H1 (cell line): ENCODE measurements at regions not wholly inside any gene's neighbourhood (a gene's known extent, or its start where the extent isn't known, plus 50 kb on each side); places are given as distances from the start of the nearest gene placed in this dataset.

Experiments used
- CTCF ChIA-PET: fragments of 300-600 bp; sonication (Branson Sonifier 250); formaldehyde crosslinking; loops from one replicate; lab custom pipeline; 2021; ENCODE audit not compliant: partially characterized antibody; lab: Charles Lee
- POLR2A ChIA-PET: fragments of 300-600 bp; sonication (Branson Sonifier 250); formaldehyde crosslinking; loops from one replicate; lab custom pipeline; 2021; ENCODE audit warnings: inconsistent platforms; ENCODE audit not compliant: partially characterized antibody; lab: Charles Lee
- DNase-seq, 2 experiments: peaks; one replicate each; pipeline versions ENCODE4 v3.0.0 to v3.0.0-alpha.2; 2010 to 2022; ENCODE audit warnings: low spot score in 2 of 2, low read depth in 1 of 2, mixed read lengths in 1 of 2
- FAIRE-seq: peaks from 2 replicates; lab custom pipeline; 2011; peaks lifted over from hg19 to GRCh38; lab: Jason Lieb, UNC
- H2AFZ ChIP-seq: 2 replicates; pipeline ENCODE4 v1.8.1; 2012; ENCODE audit warnings: low read length, inconsistent platforms
- H2AK5ac ChIP-seq: 2 replicates; pipeline ENCODE4 v1.6.1; 2013; ENCODE audit warnings: low read depth, low read length
- H2BK120ac ChIP-seq: replicated peaks from 2 replicates; pipeline ENCODE3; 2013; ENCODE audit warnings: low read depth, low read length, inconsistent platforms
- H2BK12ac ChIP-seq: 2 replicates; pipeline ENCODE4 v1.6.1; 2013; ENCODE audit warnings: low read depth, low read length
- H2BK15ac ChIP-seq: 2 replicates; pipeline ENCODE4 v1.6.1; 2013; ENCODE audit warnings: low read length
- H2BK20ac ChIP-seq: 2 replicates; pipeline ENCODE4 v1.6.1; 2013; ENCODE audit warnings: low read length
- H2BK5ac ChIP-seq: 2 replicates; pipeline ENCODE4 v1.6.1; 2013; ENCODE audit warnings: low read depth, low read length
- H3K14ac ChIP-seq: 2 replicates; pipeline ENCODE4 v1.6.1; 2013; ENCODE audit warnings: inconsistent platforms; ENCODE audit not compliant: insufficient read length
- H3K18ac ChIP-seq: 2 replicates; pipeline ENCODE4 v1.6.1; 2013; ENCODE audit warnings: low read length; ENCODE audit errors: extremely low read depth
- H3K23ac ChIP-seq: 2 replicates; pipeline ENCODE4 v1.6.1; 2013; ENCODE audit warnings: inconsistent platforms; ENCODE audit not compliant: insufficient read length
- H3K23me2 ChIP-seq: 2 replicates; pipeline ENCODE4 v1.6.1; 2013; ENCODE audit warnings: low read depth, low read length
- H3K27ac ChIP-seq: 2 replicates; pipeline ENCODE4 v1.6.1; 2011; ENCODE audit warnings: low read depth, low read length, inconsistent platforms
- H3K27me3 ChIP-seq, 4 experiments: replicated peaks in 1 of 4; 1 replicate in 1 of 4; 2 replicates in 3 of 4; pipeline versions ENCODE4 v1.6.1 to v1.8.1; 2011 to 2013; ENCODE audit warnings: low read length in 3 of 4, mild to moderate bottlenecking in 3 of 4, inconsistent platforms in 2 of 4, mixed read lengths in 2 of 4, moderate library complexity in 1 of 4; ENCODE audit not compliant: control insufficient read depth in 3 of 4, insufficient read depth in 3 of 4; ENCODE audit errors: extremely low read depth in 1 of 4
- H3K36me3 ChIP-seq, 4 experiments: 2 replicates each; pipeline versions ENCODE4 v1.6.1 to v1.8.1; 2011 to 2013; ENCODE audit warnings: mild to moderate bottlenecking in 4 of 4, low read length in 3 of 4, moderate library complexity in 2 of 4, control low read depth in 1 of 4, inconsistent platforms in 1 of 4; ENCODE audit not compliant: insufficient read depth in 4 of 4, control insufficient read depth in 2 of 4
- H3K4ac ChIP-seq: replicated peaks from 2 replicates; pipeline ENCODE3; 2013; ENCODE audit warnings: low read length, low read depth, mixed read lengths, inconsistent platforms; ENCODE audit not compliant: insufficient read length
- H3K4me1 ChIP-seq, 4 experiments: replicated peaks in 1 of 4; 1 replicate in 1 of 4; 2 replicates in 3 of 4; pipeline versions ENCODE4 v1.6.1 to v1.8.1; 2011 to 2013; ENCODE audit warnings: low read length in 3 of 4, inconsistent platforms in 2 of 4, mixed read lengths in 1 of 4; ENCODE audit not compliant: insufficient read depth in 4 of 4, control insufficient read depth in 3 of 4
- H3K4me2 ChIP-seq, 2 experiments: 2 replicates each; pipeline versions ENCODE4 v1.6.1 to v1.8.1; 2011 to 2013; ENCODE audit warnings: low read depth in 2 of 2, low read length in 2 of 2, control low read depth in 1 of 2, inconsistent platforms in 1 of 2, mild to moderate bottlenecking in 1 of 2; ENCODE audit not compliant: insufficient read depth in 1 of 2
- H3K4me3 ChIP-seq, 4 experiments: fragments of 200-600, 300-600 bp in 1 of 4; sonication (generic), shearing (Covaris generic), sonication (Bioruptor Twin) in 1 of 4; 2 replicates each; pipeline versions ENCODE4 v1.5.1 to v1.8.1; 2011 to 2016; ENCODE audit warnings: low read length in 4 of 4, low read depth in 3 of 4, control low read depth in 2 of 4, inconsistent platforms in 2 of 4, mild to moderate bottlenecking in 2 of 4, mixed read lengths in 1 of 4, moderate library complexity in 1 of 4; ENCODE audit not compliant: insufficient read depth in 2 of 4; ENCODE audit errors: extremely low read depth in 1 of 4
- H3K56ac ChIP-seq: replicated peaks from 2 replicates; pipeline ENCODE3; 2013; ENCODE audit warnings: low read depth, mild to moderate bottlenecking, mixed read lengths, low read length, inconsistent platforms; ENCODE audit not compliant: insufficient read length
- H3K79me1 ChIP-seq: 2 replicates; pipeline ENCODE4 v1.6.1; 2013; ENCODE audit warnings: low read depth, low read length, control low read depth
- H3K79me2 ChIP-seq, 2 experiments: 2 replicates each; pipeline versions ENCODE4 v1.6.1 to v1.8.1; 2012 to 2013; ENCODE audit warnings: low read length in 2 of 2, mild to moderate bottlenecking in 2 of 2, inconsistent platforms in 1 of 2; ENCODE audit not compliant: insufficient read depth in 2 of 2, control insufficient read depth in 1 of 2
- H3K9ac ChIP-seq, 4 experiments: replicated peaks in 1 of 4; 1 replicate in 1 of 4; 2 replicates in 3 of 4; pipeline versions ENCODE4 v1.6.1 to v1.8.1; 2011 to 2013; ENCODE audit warnings: low read depth in 3 of 4, low read length in 3 of 4, control low read depth in 2 of 4, mild to moderate bottlenecking in 2 of 4, moderate library complexity in 2 of 4, inconsistent platforms in 1 of 4; ENCODE audit errors: extremely low read depth in 1 of 4
- H3K9me3 ChIP-seq, 2 experiments: 2 replicates each; pipeline versions ENCODE4 v1.6.1 to v1.8.1; 2012 to 2013; ENCODE audit warnings: mild to moderate bottlenecking in 2 of 2, moderate library complexity in 2 of 2, control low read depth in 1 of 2, inconsistent platforms in 1 of 2, low read depth in 1 of 2, low read length in 1 of 2, mixed read lengths in 1 of 2; ENCODE audit not compliant: insufficient read depth in 2 of 2
- H4K20me1 ChIP-seq, 2 experiments: replicated peaks in 1 of 2; 2 replicates each; pipeline versions ENCODE3 to v1.8.1; 2011 to 2013; ENCODE audit warnings: inconsistent platforms in 2 of 2, low read length in 2 of 2, mild to moderate bottlenecking in 1 of 2; ENCODE audit not compliant: insufficient read depth in 2 of 2, control insufficient read depth in 1 of 2
- H4K5ac ChIP-seq: 2 replicates; pipeline ENCODE4 v1.6.1; 2013; ENCODE audit warnings: low read length, low read depth, mixed read lengths, inconsistent platforms; ENCODE audit not compliant: insufficient read length
- H4K8ac ChIP-seq: 2 replicates; pipeline ENCODE4 v1.8.0; 2013; ENCODE audit warnings: mild to moderate bottlenecking, moderate library complexity, low read length, inconsistent platforms; ENCODE audit not compliant: insufficient read depth; ENCODE audit errors: extremely low read depth
- H4K91ac ChIP-seq: replicated peaks from 2 replicates; pipeline ENCODE3; 2013; ENCODE audit warnings: low read length, mixed read lengths, inconsistent platforms; ENCODE audit not compliant: insufficient read length
- CBX5 ChIP-seq: fragments of 300-800, 300-1000 bp; sonication (generic); IDR thresholded peaks from 2 replicates; pipeline ENCODE4 v1.7.1; 2016; ENCODE audit warnings: antibody characterized with exemption, low read length, low read depth
- CEBPB ChIP-seq: IDR thresholded peaks from 2 replicates; pipeline ENCODE4 v1.6.1; 2012; ENCODE audit warnings: low read depth, low read length
- POLR2AphosphoS5 ChIP-seq: IDR thresholded peaks from 2 replicates; pipeline ENCODE4 v1.6.1; 2011; ENCODE audit warnings: low read depth, low read length
- SAP30 ChIP-seq: fragments of 300-600 bp; sonication (generic); IDR thresholded peaks from 2 replicates; pipeline ENCODE4 v1.7.1; 2012; ENCODE audit warnings: low read length, moderate library complexity, mild to moderate bottlenecking, inconsistent platforms; ENCODE audit not compliant: insufficient read depth, insufficient replicate concordance
- SIN3A ChIP-seq, 2 experiments: IDR thresholded peaks in 1 of 2; conservative IDR thresholded peaks in 1 of 2; 2 replicates each; pipeline ENCODE4 v1.6.1; 2011 to 2012; ENCODE audit warnings: low read length in 2 of 2, improper control_type of control experiment in 1 of 2, low read depth in 1 of 2, mild to moderate bottlenecking in 1 of 2
- TCF12 ChIP-seq: IDR thresholded peaks from 2 replicates; pipeline ENCODE4 v1.6.1; 2011; ENCODE audit warnings: low read depth, mild to moderate bottlenecking, low read length
- WGBS, 2 experiments: shearing (Covaris generic) in 1 of 2; methylation state at CpG; one replicate each; pipeline versions ENCODE4 v1.1.6 to v1.1.7; 2013 to 2015; ENCODE audit warnings: low lambda C conversion rate in 2 of 2, mixed read lengths in 2 of 2, inconsistent platforms in 1 of 2, low coverage in 1 of 2, missing lambda C conversion rate in 1 of 2; ENCODE audit not compliant: insufficient replicate concordance in 2 of 2, insufficient coverage in 1 of 2, insufficient read length in 1 of 2; ENCODE audit errors: extremely low coverage in 1 of 2, missing lambda C conversion rate in 1 of 2; 5-methylcytosine and 5-hydroxymethylcytosine counted together
- TF ChIP-seq, protein P1 (sequence below): IDR thresholded peaks from 2 replicates; pipeline ENCODE4 v1.6.1; 2011; ENCODE audit warnings: low read depth, mild to moderate bottlenecking, low read length; ENCODE audit not compliant: insufficient read depth

DNA sequence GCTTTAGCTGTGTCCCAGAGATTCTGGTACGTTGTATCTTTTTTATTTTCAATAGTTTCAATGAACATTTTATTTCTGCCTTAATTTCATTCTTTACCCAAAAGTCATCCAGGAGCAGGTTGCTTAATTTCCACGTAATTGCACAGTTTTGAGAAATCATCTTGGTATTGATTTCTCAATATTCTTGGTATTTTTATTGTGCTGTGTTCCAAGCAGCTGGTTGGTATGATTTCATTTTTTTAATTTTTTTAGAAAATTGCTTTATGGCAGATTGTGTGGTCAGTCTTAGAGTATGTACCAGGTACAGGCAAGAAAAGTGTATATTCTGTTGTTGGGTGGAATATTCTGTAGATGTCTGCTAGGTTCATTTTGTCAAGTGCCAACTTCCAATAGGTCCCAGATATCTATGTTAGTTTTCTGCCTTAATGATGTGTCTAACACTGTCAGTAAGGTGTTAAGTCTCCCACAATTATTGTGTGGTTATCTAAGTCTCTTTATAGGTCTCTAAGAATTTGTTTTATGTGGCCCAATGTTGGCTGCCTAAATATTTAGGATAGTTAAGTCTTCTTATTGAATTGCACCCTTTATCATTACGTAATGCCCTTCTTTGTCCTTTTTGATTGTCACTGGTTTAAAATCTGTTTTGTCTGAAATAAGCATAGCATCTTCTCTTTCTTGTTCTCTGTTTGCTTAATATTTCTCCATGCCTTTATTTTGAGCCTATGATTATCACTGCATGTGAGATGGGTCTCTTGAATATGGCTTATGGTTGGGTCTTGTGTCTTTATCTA is 366.9 kb upstream of the IRAK1BP1 start:
- no peak overlapping the region for H4K8ac ChIP-seq
- no peak for DNase-seq
- WGBS, 2 experiments = 95% methylated on average over 3 of the region's 3 CpGs; no CpG with 5 or more reads in 1 of the 2 experiments
- no peak overlapping the region for H3K9ac ChIP-seq
- H3K4me2 ChIP-seq = no peak overlapping the region
- no peak overlapping the region for H3K14ac ChIP-seq
- H3K23me2 ChIP-seq = no peaks in the 10 kb centered on the region
- H3K4me3 ChIP-seq = no peak overlapping the region
- ChIA-PET CTCF (interaction anchor here (0.6 to 1.1 kb wide), 2 partner anchors 8 to 1138 kb away, joined by 3 to 4 read pairs; no protein-coding TSS in a partner anchor), POLR2A (no interaction called here)
- no peak overlapping the region for H2BK12ac ChIP-seq
- no peak for FAIRE-seq
- TF ChIP-seq TCF12 (no peak), CEBPB (no peak), SAP30 (no peak), POLR2AphosphoS5 (no peak), SIN3A (conservative IDR thresholded peaks at IDR 0.05 in 1 of 2, IDR thresholded peaks at IDR 0.05 in 1 of 2; ENCODE audit: low read depth in 1 of 2, low read length in 2 of 2) (no peak), CBX5 (no peak)
- TF ChIP-seq, protein P1, sequence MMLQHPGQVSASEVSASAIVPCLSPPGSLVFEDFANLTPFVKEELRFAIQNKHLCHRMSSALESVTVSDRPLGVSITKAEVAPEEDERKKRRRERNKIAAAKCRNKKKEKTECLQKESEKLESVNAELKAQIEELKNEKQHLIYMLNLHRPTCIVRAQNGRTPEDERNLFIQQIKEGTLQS = no peak
- H2AFZ ChIP-seq = no peak overlapping the region
- no peak overlapping the region for H4K5ac ChIP-seq
- no peak overlapping the region for H2BK20ac ChIP-seq
- H3K36me3 ChIP-seq = no peaks in the 10 kb centered on the region
- H2BK15ac ChIP-seq = no peak overlapping the region
- H3K56ac ChIP-seq = no peak overlapping the region
- H2AK5ac ChIP-seq = no peak overlapping the region
- no peaks in the 10 kb centered on the region for H3K79me2 ChIP-seq
- no peaks in the 10 kb centered on the region for H3K79me1 ChIP-seq
- no peak overlapping the region for H3K23ac ChIP-seq
- peaks cover 0 to 2% (median 0%) of the 10 kb centered on the region in 4 experiments; a peak in 1 of 7 replicates for H3K4me1 ChIP-seq
- no peak overlapping the region for H3K18ac ChIP-seq
- no peaks in the 10 kb centered on the region for H3K9me3 ChIP-seq
- no peak overlapping the region for H3K4ac ChIP-seq
- H2BK120ac ChIP-seq = no peak overlapping the region
- H2BK5ac ChIP-seq = no peak overlapping the region
- no peaks in the 10 kb centered on the region for H4K20me1 ChIP-seq
- no peak overlapping the region for H3K27ac ChIP-seq
- no peak overlapping the region for H4K91ac ChIP-seq
- no peaks in the 10 kb centered on the region for H3K27me3 ChIP-seq
